Hematopoietic multipotent progenitor cell treated with erythropoietin and hydrocortisone succinate and interleukin-3 and kit ligand, for 17 days (in vitro differentiated cells): ENCODE measurements at regions not wholly inside any gene's neighbourhood (a gene's known extent, or its start where the extent isn't known, plus 50 kb on each side); places are given as distances from the start of the nearest gene placed in this dataset.
"Not testable (repeated sequence)": the region's sequence is repeated elsewhere in the genome, so short reads cannot be mapped to it uniquely, and the experiment has no call there.

Experiments
- DNase-seq: peaks from one replicate; pipeline ENCODE4 v3.0.0-alpha.2; 2015; ENCODE audit warnings: low spot score

- DNase-seq: no peak
These were observed 104.0 kb upstream of the RHOBTB1 start for GRCh38 chr10:61047788-61048560.

DNA sequence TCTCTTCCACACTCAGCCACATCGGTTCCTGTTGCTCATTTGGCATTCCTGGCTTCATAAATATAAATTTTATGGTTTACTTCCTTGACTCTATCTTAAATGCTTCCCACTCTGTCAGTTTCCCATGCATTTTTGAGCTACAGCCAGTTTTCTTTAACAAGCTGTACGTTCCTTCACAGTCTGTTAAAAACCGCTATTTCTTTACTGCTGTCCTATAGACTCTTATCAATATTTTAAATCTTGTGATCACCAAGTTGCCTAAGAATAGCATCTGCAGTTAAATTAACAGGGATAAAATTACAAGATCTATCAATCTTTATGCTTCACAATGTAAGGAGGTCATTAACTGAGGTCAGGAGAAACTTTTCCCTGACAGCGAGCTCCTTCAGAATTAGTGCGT lies 103.1 kb upstream of the RHOBTB1 start:
- no peak for DNase-seq

DNA sequence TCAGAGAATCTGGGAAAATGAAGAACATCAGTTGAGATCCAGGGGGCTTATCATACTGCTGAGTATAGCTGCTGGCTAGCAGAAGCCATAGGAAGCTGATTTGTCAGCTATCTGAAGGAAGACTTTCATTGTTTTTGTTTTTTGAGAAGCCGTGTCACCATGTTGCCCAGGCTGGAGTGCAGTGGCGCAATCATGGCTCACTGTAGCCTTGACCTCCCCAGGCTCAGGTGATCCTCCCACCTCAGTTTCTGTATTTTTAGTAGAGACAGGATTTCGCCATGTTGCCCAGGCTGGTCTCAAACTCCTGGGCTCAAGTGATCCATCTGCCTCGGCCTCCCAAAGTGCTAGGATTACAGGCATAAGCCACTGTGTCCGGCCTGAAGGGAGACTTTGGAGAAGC lies 101.5 kb upstream of the RHOBTB1 start:
- DNase-seq: not testable (repeated sequence)

DNA sequence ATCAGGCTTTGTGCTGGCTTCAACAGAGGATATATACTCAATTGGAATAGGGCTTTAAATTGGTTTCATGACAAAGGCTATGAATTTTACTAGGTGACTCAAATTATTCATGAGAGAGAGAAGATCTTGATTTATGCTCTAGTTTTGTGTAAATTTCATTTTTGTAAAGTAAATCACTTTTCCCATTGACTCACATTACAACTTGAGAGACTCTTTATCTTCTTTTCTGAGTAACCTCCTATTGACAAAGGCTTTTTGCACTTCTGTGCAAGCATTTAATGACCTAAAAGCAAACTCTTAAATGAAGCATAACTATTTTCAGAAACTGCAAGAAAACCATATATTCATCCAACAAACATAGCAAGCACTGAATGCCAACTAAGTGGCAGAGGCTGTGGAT lies 98.5 kb upstream of the RHOBTB1 start:
- no peak for DNase-seq

DNA sequence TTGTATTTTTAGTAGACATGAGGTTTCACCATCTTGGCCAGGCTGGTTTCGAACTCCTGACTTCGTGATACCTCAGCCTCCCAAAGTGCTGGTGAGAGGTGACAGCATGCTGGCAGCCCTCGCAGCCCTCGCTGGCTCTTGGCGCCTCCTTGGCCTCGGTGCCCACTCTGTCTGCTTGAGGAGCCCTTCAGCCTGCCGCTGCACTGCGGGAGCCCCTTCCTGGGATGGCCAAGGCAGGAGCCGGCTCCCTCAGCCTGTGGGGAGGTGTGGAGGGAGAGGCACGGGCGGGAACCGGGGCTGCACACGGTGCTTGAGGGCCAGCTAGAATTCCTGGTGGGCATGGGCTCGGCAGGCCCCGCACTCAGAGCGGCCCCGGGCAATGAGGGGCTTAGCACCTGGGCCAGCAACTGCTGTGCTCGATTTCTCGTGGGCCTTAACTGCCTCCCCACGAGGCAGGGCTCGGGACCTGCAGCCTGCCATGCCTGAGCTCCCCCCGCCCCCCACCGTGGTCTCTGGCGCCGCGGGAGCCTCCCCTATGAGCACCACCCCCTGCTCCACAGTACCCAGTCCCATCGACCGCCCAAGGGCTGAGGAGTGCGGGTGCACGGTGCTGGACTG lies 96.5 kb upstream of the RHOBTB1 start:
- no peak for DNase-seq

- DNase-seq: no peak
These were observed 95.9 kb upstream of the RHOBTB1 start for GRCh38 chr10:61039868-61040267.

DNA sequence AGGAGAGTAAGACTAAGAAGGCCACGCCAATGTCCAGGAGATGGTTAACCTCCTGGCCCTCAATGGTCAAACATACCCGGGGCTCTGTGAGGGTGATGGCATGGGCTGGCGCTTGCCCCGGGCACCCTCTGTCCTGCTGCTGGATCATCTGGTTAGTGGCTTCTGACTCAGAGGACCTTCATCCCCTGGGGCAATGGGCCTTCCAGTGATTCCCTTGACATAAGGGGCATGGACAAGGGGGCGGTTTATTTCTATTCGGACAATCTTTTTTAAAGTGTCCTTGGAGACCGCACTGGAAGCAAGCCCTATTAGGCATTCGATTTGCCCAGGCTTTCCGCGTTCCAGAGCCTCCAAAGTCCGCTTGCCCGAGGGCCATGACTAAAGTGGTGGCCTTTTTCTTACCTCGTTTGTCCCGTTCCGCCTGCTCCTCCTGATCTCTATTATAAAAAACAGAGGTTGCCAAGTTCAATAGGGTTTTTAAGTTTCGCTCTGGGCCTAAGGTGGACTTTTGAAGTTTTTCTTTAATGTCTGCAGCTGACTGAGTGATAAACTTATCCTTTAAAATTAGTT lies 93.4 kb upstream of the RHOBTB1 start:
- not testable (repeated sequence) for DNase-seq

- not testable (repeated sequence) for DNase-seq
These were observed 92.2 kb upstream of the RHOBTB1 start for GRCh38 chr10:61036148-61036547.

- DNase-seq: no peak
These were observed 87.4 kb upstream of the RHOBTB1 start for GRCh38 chr10:61031341-61031740.

DNA sequence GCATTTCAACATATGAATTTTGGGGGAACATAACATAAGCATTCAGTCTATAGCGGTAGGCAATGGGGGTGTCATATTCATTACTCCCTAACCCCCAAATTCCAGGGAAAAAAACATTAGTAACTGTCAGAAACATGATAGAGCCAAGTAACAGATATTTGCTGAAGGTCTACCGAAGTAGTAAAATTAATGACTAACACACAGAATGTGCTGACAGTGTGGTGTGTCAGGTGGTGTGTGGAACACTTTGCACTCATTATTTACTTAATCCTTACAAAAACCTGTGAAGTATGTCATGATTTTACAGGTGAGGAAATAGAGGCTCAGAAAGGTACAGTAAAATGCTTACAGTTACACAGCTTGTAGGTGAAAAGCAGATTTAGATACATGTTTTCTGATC lies 85.4 kb upstream of the RHOBTB1 start:
- DNase-seq: no peak

GRCh38 chr10:61028861-61029361 lies 84.9 kb upstream of the RHOBTB1 start:
- DNase-seq: no peak

DNA sequence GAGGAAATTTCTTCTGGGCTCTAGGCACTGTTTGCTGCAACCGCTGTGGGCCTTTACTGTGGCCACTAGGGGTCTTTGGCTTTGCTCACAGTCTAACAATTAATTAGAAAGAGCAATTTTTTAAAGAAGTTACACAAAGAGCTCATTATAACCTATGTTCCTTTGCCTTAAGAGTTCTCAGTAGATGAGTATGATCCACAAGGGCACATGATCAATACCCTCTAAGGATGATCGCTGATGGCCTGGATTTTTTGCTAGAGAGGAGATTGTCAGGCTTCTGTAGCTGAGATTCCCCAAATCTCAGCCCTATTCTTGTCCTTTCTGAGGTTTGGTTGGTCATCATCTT lies 80.8 kb upstream of the RHOBTB1 start:
- no peak for DNase-seq

- DNase-seq: no peak
These were observed 80.3 kb upstream of the RHOBTB1 start for GRCh38 chr10:61024151-61024855.

GRCh38 chr10:61023053-61023452 lies 79.1 kb upstream of the RHOBTB1 start:
- no peak for DNase-seq

- DNase-seq: no peak
These were observed 77.9 kb upstream of the RHOBTB1 start for GRCh38 chr10:61021926-61022325.

- no peak for DNase-seq
These were observed 76.6 kb upstream of the RHOBTB1 start for GRCh38 chr10:61020420-61021158.

- DNase-seq: no peak
These were observed 74.2 kb upstream of the RHOBTB1 start for GRCh38 chr10:61018146-61018545.

GRCh38 chr10:61016630-61017029 lies 72.6 kb upstream of the RHOBTB1 start:
- DNase-seq: no peak

- no peak for DNase-seq
These were observed 72.0 kb upstream of the RHOBTB1 start for GRCh38 chr10:61016007-61016406.

GRCh38 chr10:61010863-61011262 lies 66.9 kb upstream of the RHOBTB1 start:
- no peak for DNase-seq

- DNase-seq: not testable (repeated sequence)
These were observed 59.1 kb upstream of the RHOBTB1 start for GRCh38 chr10:61003069-61003468.

DNA sequence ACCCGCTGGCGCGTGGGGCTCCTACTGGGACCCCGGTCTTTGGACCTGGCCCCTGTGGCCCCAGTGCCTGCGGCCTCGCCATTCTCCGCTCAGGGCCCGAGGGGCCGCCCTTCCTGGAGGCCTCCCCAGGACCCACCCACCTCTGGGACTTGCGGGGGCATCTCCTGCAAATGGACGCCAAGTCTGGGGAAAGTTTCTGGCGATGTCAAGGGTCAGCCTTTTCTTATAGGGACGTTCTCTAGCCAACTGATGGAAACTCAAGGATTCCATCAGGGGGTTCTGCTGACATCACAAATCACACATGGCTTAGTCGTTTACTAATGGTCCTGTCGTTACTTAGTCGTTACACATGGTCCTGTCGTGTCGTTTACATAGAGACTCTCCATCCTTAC lies 57.7 kb upstream of the RHOBTB1 start:
- no peak for DNase-seq
